MG63 (cell line): ENCODE measurements at regions not wholly inside any gene's neighbourhood (a gene's known extent, or its start where the extent isn't known, plus 50 kb on each side); places are given as distances from the start of the nearest gene placed in this dataset.
"Not testable (repeated sequence)": the region's sequence is repeated elsewhere in the genome, so short reads cannot be mapped to it uniquely, and the experiment has no call there.

Experiments
- DNase-seq: peaks from one replicate; pipeline ENCODE4 v3.0.0-alpha.2; 2020
- H3K27me3 ChIP-seq: fragments of 250-450 bp; sonication (Bioruptor Pico); 2 replicates; pipeline ENCODE4 v1.5.1; 2020; ENCODE audit warnings: mild to moderate bottlenecking, moderate library complexity
- H3K36me3 ChIP-seq: fragments of 250-450 bp; sonication (Bioruptor Pico); 2 replicates; pipeline ENCODE4 v1.5.1; 2020; ENCODE audit warnings: mild to moderate bottlenecking, moderate library complexity
- H3K4me3 ChIP-seq: fragments of 250-450 bp; sonication (Bioruptor Pico); 2 replicates; pipeline ENCODE4 v1.5.1; 2020; ENCODE audit warnings: mild to moderate bottlenecking, moderate library complexity
- H3K9me3 ChIP-seq: fragments of 250-450 bp; sonication (Bioruptor Pico); 2 replicates; pipeline ENCODE4 v1.5.1; 2020; ENCODE audit warnings: mild to moderate bottlenecking, moderate library complexity

DNA sequence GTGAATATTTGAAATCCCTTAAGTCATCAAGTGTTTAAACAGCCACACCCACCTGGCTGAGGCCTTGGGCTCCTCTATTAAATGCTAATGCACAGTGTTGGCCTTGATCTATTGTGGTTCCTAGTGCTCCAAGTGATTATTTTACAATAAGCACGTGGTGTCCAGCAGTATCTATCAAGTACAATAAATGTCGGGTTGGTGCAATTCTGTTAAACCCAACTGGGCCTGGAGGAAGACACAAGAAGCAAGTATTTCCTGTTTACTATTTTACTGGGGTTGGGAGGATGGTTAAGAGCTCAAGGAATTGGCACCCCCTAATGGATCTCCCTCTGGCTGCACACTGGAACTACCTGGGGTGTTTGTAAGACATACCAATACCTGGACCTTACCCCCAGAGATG, 72.1 kb upstream of the HNF1B start:
- Histone ChIP-seq H3K4me3 (no peak overlapping the region), H3K9me3 (peaks cover 8% of the 10 kb centered on the region), H3K36me3 (no peaks in the 10 kb centered on the region), H3K27me3 (no peaks in the 10 kb centered on the region)
- no peak for DNase-seq

DNA sequence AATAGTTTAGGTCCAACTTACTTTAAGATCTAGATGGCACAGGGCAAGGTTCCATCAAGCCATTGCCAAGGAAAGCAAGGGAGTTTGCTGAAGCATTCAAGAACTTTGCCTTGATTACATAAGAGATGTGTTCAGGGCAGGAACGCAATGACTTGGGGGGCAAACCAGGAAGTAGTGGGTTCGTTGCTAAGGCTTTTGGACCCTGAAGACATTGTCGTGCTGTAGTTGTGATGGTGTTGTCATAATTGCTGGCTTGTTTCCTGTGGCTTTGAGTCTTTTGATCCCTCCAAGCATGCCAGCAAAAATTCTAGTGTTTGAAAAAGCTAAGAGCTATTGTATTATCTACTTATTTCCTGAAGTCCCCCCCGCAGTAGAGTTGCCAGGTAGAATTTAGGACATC, 70.7 kb upstream of the HNF1B start:
- H3K4me3 ChIP-seq = no peak overlapping the region
- peak; percentile 35 for DNase-seq
- peaks cover 9% of the 10 kb centered on the region for H3K9me3 ChIP-seq
- H3K36me3 ChIP-seq = no peaks in the 10 kb centered on the region
- H3K27me3 ChIP-seq = no peaks in the 10 kb centered on the region

DNA sequence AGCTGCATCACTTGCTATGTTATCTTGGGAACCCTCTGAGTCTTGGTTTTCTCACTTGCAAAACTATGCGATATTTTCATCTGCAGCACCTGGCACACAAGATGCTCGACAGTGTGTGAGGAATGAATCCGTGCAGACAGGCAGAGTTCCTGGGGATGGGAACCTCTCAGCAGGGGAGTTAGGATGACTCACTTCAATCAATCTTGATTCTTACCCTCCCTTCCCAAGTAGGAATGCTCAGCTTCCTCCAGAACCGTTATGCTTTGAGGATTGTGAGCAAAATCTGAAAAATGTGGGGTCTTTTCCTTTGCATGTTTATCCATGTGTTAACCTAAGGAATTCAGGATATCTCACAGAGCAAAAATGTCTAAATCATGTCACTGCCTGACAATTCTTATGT, 68.9 kb upstream of the HNF1B start:
- DNase-seq = peak; percentile 83
- H3K4me3 ChIP-seq = no peak overlapping the region
- H3K36me3 ChIP-seq = no peaks in the 10 kb centered on the region
- no peaks in the 10 kb centered on the region for H3K27me3 ChIP-seq
- peaks cover 9% of the 10 kb centered on the region for H3K9me3 ChIP-seq

DNA sequence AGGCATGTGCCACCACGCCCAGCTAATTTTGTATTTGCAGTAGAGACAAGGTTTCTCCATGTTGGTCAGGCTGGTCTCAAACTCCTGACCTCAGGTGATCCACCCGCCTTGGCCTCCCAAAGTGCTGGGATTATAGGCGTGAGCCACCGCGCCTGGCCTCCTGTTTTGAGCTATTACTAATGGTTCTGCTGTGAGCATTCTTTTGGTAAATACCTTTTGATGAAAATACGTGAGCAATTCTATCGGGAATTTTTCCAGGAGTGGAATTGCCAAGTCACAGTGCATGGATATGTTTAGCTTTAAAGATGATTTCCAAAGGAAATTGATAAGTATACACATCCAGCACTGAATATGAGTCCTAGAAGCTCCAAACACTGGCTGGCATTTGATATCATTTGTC, 64.0 kb upstream of the HNF1B start:
- not testable (repeated sequence) for H3K36me3 ChIP-seq, H3K27me3 ChIP-seq, H3K4me3 ChIP-seq
- H3K9me3 ChIP-seq = peaks cover 28% of the 10 kb centered on the region
- peak; percentile 72 for DNase-seq

DNA sequence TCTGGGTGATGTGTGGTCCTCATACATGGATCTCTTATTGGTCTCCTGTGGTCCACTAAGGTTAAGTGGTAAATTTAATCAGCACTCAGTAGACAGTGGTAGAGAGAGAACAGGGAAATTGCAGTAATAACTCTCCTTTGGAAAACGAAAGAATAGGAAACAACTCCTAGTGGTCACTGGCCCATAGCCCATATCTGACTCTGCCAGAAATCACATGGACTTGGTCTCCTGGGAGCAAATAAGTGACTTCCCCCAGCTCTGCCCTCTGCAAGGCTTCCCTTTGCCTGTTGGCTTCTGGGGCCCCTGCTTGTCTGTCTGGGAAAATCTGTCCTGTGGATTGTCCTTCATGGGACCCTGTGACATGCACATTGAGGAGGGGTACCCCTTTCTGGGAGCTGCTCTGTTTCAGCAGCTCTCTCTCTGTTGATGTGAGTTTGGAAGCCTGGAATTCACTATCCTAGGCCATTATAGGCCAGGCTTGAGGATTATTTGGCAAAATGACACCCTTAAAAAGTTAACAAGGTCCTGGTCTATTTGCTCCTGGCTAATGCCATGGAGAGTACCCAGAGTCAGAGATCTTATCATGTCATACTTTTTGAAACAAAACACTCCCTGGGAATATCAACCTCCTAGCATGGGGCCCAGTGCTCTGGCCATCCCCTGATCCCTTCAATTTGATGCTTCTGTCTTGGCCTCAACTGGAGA, 58.0 kb upstream of the HNF1B start:
- H3K9me3 ChIP-seq = peaks cover 19% of the 10 kb centered on the region
- H3K27me3 ChIP-seq = no peaks in the 10 kb centered on the region
- no peak overlapping the region for H3K4me3 ChIP-seq
- DNase-seq = peak; percentile 73
- no peaks in the 10 kb centered on the region for H3K36me3 ChIP-seq

DNA sequence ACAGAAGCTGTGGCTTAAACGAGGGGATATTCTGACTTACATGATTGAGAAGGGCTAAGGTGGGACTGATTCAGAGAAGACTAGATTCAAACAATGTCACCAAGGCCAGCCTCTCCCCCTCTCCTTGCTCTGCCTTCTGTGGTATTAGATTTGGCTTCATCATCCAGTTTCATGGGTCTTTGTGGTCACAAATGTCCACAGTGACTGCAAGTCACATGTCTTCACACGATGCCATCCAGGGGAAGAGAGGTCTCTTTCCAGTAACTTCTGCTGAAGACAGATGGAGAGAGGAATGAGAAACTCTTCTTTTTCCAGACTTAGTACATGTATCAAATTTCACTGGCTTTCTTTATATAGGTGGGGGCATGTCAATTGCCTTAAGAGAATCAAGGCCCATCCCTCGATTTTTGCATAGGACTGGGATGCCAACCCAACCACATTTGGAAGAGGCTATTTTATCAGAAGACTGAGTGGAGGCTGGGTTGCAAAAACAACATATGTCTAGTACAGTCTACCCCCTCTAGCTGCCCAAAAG, 57.3 kb upstream of the HNF1B start:
- no peaks in the 10 kb centered on the region for H3K36me3 ChIP-seq
- H3K4me3 ChIP-seq = no peak overlapping the region
- H3K27me3 ChIP-seq = no peaks in the 10 kb centered on the region
- H3K9me3 ChIP-seq = peaks cover 19% of the 10 kb centered on the region
- no peak for DNase-seq

DNA sequence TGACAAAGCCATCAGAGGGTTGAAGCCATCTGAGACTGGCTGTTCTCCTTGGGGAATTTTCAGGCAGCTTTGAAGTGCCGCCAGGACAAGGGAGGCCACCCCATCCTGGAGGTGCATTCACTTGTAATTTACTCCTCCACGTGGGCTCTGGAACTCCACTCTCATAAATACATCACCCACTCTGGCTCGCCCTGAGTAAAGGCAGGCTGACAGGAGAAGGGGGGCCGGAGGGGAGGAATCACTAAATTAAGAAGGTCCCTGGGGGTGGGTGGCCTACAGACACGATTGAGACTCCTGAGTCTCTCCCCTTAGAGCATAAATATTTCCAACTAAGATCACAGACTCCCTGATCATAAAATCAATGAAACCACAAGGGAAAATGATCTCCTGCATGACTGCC, 56.3 kb upstream of the HNF1B start:
- H3K4me3 ChIP-seq = no peak overlapping the region
- peaks cover 14% of the 10 kb centered on the region for H3K9me3 ChIP-seq
- no peaks in the 10 kb centered on the region for H3K27me3 ChIP-seq
- H3K36me3 ChIP-seq = no peaks in the 10 kb centered on the region
- no peak for DNase-seq

DNA sequence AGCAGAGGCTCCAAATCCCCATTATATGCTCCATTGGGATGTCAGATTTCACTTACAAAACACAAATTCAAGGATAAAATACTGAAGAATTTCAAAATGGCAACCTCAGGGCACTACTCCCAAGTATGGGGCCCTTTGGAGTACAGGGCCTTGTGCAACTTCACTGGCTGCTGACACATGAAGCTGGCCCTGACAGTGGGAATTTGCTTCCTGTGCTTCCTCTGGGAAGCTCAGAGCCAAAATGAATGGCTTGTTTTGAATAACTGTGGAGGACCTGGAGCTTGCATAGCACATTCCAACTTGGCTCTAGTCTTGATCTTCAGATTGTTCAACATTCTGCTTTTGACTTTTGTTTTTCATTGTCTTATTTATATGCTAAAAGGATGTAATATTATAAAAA, 52.3 kb upstream of the HNF1B start:
- no peaks in the 10 kb centered on the region for H3K27me3 ChIP-seq
- no peaks in the 10 kb centered on the region for H3K36me3 ChIP-seq
- H3K9me3 ChIP-seq = no peaks in the 10 kb centered on the region
- H3K4me3 ChIP-seq = no peak overlapping the region
- peak; percentile 42 for DNase-seq

DNA sequence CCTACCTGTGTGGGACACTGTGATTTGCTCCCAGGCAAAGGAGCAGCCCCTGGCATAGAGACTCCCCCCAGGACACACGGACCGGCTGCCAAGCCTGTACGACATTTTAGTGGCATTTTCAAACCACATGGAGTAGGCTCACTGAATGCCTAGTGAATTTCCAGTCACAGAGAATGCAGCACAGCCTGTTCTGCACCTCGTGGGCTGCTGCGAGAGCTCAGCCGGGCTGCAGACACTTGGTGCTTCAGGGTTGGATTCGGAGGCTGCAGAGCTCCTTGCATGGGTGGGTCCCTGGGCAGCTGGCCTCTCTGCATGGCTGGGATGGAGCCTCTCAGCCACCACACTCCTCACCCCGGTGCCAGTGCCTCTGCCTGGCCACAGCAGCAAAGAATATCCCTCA, 51.2 kb upstream of the HNF1B start:
- H3K27me3 ChIP-seq = no peaks in the 10 kb centered on the region
- H3K9me3 ChIP-seq = no peaks in the 10 kb centered on the region
- no peak overlapping the region for H3K4me3 ChIP-seq
- H3K36me3 ChIP-seq = no peaks in the 10 kb centered on the region
- no peak for DNase-seq
